Putamen (tissue), 1 donor: ENCODE measurements at regions not wholly inside any gene's neighbourhood (a gene's known extent, or its start where the extent isn't known, plus 50 kb on each side); places are given as distances from the start of the nearest gene placed in this dataset.
"Not testable (repeated sequence)": the region's sequence is repeated elsewhere in the genome, so short reads cannot be mapped to it uniquely, and the experiment has no call there.

Source experiments
- DNase-seq: peaks from one replicate; pipeline ENCODE4 v3.0.0-alpha.2; 2016; ENCODE audit warnings: low spot score

GRCh38 chr14:105857826-105858675 lies 331.7 kb downstream of the TMEM121 start:
- DNase-seq: no peak

GRCh38 chr14:105858676-105859025 lies 332.3 kb downstream of the TMEM121 start:
- DNase-seq: no peak

- not testable (repeated sequence) for DNase-seq
Measured at GRCh38 chr14:105859073-105859716, 332.8 kb downstream of the TMEM121 start.

GRCh38 chr14:105859717-105860614 lies 333.6 kb downstream of the TMEM121 start:
- DNase-seq: no peak

- no peak for DNase-seq
Measured at GRCh38 chr14:105860615-105861580, 334.5 kb downstream of the TMEM121 start.

GRCh38 chr14:105861985-105862465 lies 335.6 kb downstream of the TMEM121 start:
- no peak for DNase-seq

GRCh38 chr14:105862581-105863239 lies 336.3 kb downstream of the TMEM121 start:
- DNase-seq: no peak

GRCh38 chr14:105863296-105864108 lies 337.1 kb downstream of the TMEM121 start:
- no peak for DNase-seq

GRCh38 chr14:105864116-105864515 lies 337.7 kb downstream of the TMEM121 start:
- no peak for DNase-seq

- DNase-seq: no peak
Measured at GRCh38 chr14:105864651-105865265, 338.4 kb downstream of the TMEM121 start.

GRCh38 chr14:105865266-105865903 lies 339.0 kb downstream of the TMEM121 start:
- DNase-seq: no peak

- DNase-seq: no peak
Measured at GRCh38 chr14:105865904-105866840, 339.8 kb downstream of the TMEM121 start.

- DNase-seq: no peak
Measured at GRCh38 chr14:105866841-105867321, 340.5 kb downstream of the TMEM121 start.

- DNase-seq: no peak
Measured at GRCh38 chr14:105867961-105868599, 341.7 kb downstream of the TMEM121 start.

- no peak for DNase-seq
Measured at GRCh38 chr14:105871590-105871989, 345.2 kb downstream of the TMEM121 start.

GRCh38 chr14:105873870-105874512 lies 347.6 kb downstream of the TMEM121 start:
- no peak for DNase-seq
